GM06990 (cell line): ENCODE measurements at regions not wholly inside any gene's neighbourhood (a gene's known extent, or its start where the extent isn't known, plus 50 kb on each side); places are given as distances from the start of the nearest gene placed in this dataset.

ENCODE experiments used
- DNase-seq: peaks from one replicate; pipeline ENCODE4 v3.0.0-alpha.2; 2011; ENCODE audit not compliant: insufficient read length; ENCODE audit errors: extremely low read depth
- H3K27me3 ChIP-seq: replicated peaks from 2 replicates; pipeline ENCODE4 v1.6.0; 2011; ENCODE audit warnings: low read length; ENCODE audit not compliant: control insufficient read depth, insufficient read depth
- H3K36me3 ChIP-seq: 2 replicates; pipeline ENCODE4 v1.5.1; 2011; ENCODE audit warnings: low read length; ENCODE audit not compliant: control insufficient read depth, insufficient read depth
- H3K4me3 ChIP-seq: replicated peaks from 2 replicates; pipeline ENCODE4 v1.5.1; 2011; ENCODE audit warnings: low read depth, mild to moderate bottlenecking, control low read depth, low read length
- CTCF ChIP-seq: IDR thresholded peaks from 2 replicates; pipeline ENCODE4 v1.5.1; 2011; ENCODE audit warnings: low read length, control low read depth, mild to moderate bottlenecking, inconsistent platforms; ENCODE audit not compliant: insufficient read depth, poor library complexity, severe bottlenecking

DNA sequence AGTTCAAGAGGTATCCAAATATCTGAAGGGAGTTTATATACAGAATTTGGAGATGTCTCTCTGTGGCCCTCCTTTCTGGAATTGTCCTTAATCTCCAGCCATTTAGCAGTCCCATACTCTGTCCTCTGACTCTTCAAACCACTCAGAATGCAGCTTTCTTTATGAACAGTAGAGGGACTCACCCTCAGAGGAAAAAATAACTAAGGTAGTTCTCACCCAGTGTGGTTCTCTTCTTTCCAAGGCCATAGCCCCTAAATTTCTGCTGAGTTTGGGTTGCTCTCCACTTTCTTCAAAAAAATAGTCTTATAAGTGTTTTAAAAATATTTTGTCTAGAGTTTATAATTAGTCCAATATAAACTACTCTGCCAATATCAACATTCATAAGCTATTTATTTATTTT, 369.7 kb downstream of the MATN1 start:
- DNase-seq: no peak
- H3K27me3 ChIP-seq: no peaks in the 10 kb centered on the region; the same call in 1 of the 2 replicates
- H3K4me3 ChIP-seq: no peak overlapping the region
- H3K36me3 ChIP-seq: no peaks in the 10 kb centered on the region
- peak; percentile 12 for TF ChIP-seq CTCF

GRCh38 chr1:30348147-30348546, 375.2 kb downstream of the MATN1 start:
- no peaks in the 10 kb centered on the region for H3K36me3 ChIP-seq
- no peak for TF ChIP-seq CTCF
- DNase-seq: no peak
- no peak overlapping the region for H3K4me3 ChIP-seq
- H3K27me3 ChIP-seq: no peaks in the 10 kb centered on the region

DNA sequence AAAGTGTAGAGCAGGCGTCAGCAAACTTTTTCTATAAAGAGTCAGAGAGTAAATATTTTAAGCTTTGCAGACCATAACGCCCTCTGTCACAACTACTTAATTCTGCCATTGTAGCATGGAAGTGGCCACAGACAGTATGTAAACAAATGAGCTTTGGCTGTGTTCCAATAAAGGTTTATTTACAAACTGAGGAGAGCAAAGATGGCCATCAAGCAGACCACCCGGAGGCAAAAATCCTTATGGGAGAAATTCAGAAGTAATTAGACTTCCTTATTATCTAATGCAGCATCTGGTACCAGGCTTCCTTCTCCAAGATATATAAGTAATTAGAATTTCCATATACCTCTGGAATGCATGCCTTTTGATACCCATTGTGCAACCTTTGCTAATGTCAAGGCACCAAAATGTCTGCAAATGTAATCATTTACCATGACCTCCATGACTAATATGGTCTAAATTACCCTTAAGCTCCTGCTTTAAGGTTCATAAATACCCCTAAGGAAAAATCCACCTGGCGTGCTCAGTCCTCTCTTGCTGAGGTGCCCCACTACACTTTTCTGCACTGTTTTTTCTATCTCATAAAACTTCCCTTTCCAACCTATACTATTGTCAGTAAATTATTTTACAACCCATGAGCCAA, 377.8 kb downstream of the MATN1 start:
- DNase-seq: no peak

GRCh38 chr1:30343562-30343961, 379.8 kb downstream of the MATN1 start:
- H3K36me3 ChIP-seq: no peaks in the 10 kb centered on the region
- H3K27me3 ChIP-seq: no peaks in the 10 kb centered on the region
- no peak for TF ChIP-seq CTCF
- H3K4me3 ChIP-seq: no peak overlapping the region
- no peak for DNase-seq

More for the DNA sequence above, 377.8 kb downstream of the MATN1 start:
- Histone ChIP-seq H3K27me3 (no peaks in the 10 kb centered on the region), H3K36me3 (no peaks in the 10 kb centered on the region), H3K4me3 (no peak overlapping the region)
- no peak for TF ChIP-seq CTCF

DNA sequence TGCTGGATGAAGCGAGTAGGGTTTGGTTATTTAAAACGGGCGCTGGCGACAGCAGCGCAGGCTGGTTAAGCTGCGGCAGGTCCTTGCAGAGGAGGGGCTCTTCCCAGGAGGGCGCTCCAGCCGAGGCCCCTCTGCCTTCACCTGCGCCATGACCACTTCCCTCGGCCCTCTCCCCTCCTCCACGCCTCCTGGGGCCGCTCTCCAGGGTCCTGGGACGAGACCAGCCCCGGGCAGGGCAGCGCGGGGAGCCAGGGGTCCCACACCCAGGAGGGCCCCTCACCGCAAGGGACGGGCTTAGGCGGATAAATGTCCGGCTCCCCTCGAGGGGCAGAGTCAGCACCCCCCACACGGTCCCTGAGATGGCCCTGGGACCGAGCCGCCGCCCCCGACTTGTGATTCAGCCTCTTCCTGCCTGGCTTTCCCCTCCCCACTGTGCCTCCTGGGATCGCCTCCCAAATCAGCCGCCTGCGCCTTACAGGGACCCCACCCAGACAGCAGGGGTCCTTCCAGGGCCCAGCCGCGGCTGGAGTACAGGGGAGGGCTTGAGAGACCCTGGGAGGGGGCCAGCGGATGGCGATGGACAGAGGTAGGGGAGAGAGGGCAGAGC, 380.7 kb downstream of the MATN1 start:
- TF ChIP-seq CTCF: no peak
- Histone ChIP-seq H3K27me3 (no peaks in the 10 kb centered on the region), H3K4me3 (no peak overlapping the region), H3K36me3 (no peaks in the 10 kb centered on the region)
- DNase-seq: no peak
